ENCODE measurements at regions not wholly inside any gene's neighbourhood (a gene's known extent, or its start where the extent isn't known, plus 50 kb on each side); places are given as distances from the start of the nearest gene placed in this dataset.
"Not testable (repeated sequence)": the region's sequence is repeated elsewhere in the genome, so short reads cannot be mapped to it uniquely, and the experiment has no call there.

DNA sequence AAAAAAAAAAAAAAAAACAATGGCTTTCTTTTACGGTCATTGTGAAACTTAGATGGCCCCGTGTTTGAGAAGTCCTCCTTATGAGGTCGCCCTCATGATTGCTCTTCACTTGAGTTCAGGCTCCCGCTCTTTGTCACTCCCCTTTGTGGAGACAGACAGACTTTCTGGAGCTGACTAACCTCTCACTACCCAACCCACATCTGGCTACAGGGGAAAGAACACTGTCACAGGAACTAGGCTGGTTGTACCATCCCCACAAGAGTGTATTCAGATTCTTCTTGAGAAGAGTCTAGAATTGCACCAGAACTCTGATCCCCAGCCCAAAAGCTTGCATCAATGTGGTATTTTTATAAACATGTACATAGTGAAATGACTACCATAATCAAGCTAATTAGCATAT, 160.4 kb upstream of the ZNF658 start:
- TF ChIP-seq, protein P1, sequence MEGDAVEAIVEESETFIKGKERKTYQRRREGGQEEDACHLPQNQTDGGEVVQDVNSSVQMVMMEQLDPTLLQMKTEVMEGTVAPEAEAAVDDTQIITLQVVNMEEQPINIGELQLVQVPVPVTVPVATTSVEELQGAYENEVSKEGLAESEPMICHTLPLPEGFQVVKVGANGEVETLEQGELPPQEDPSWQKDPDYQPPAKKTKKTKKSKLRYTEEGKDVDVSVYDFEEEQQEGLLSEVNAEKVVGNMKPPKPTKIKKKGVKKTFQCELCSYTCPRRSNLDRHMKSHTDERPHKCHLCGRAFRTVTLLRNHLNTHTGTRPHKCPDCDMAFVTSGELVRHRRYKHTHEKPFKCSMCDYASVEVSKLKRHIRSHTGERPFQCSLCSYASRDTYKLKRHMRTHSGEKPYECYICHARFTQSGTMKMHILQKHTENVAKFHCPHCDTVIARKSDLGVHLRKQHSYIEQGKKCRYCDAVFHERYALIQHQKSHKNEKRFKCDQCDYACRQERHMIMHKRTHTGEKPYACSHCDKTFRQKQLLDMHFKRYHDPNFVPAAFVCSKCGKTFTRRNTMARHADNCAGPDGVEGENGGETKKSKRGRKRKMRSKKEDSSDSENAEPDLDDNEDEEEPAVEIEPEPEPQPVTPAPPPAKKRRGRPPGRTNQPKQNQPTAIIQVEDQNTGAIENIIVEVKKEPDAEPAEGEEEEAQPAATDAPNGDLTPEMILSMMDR (IDR thresholded peaks at IDR 0.05): not testable (repeated sequence)
- TF ChIP-seq POLR2A (IDR thresholded peaks at IDR 0.05): not testable (repeated sequence)

Measured in body of pancreas (tissue), 4 donors.